Gastrocnemius medialis (tissue), 4 donors: ENCODE measurements at regions not wholly inside any gene's neighbourhood (a gene's known extent, or its start where the extent isn't known, plus 50 kb on each side); places are given as distances from the start of the nearest gene placed in this dataset.
A peak's percentile ranks its signal among the peaks of the same experiment; 100 is the strongest.

Experiments
- ATAC-seq, 2 donors: fragments of 150-250 bp; one replicate each; pipeline ENCODE4 v1.9.1; 2016
- DNase-seq, 2 donors: peaks; one replicate each; pipeline ENCODE4 v3.0.0-alpha.2; 2019
- H3K27ac ChIP-seq, 4 donors: fragments of 200-600 bp; sonication (generic); 1 replicate in 1 of 4; 2 replicates in 3 of 4; pipeline ENCODE4 v1.5.1; 2016 to 2018; ENCODE audit warnings: mild to moderate bottlenecking in 2 of 4, moderate library complexity in 1 of 4
- H3K27me3 ChIP-seq, 3 donors: fragments of 200-600 bp; sonication (generic) in 2 of 3; 1 replicate in 1 of 3; 2 replicates in 2 of 3; pipeline versions ENCODE4 v1.5.1 to v1.6.0; 2016 to 2019; ENCODE audit warnings: mild to moderate bottlenecking in 1 of 3, moderate library complexity in 1 of 3
- H3K36me3 ChIP-seq, 2 donors: fragments of 200-600 bp; sonication (generic) in 1 of 2; one replicate each; pipeline ENCODE4 v1.5.1; 2017 to 2018
- H3K4me1 ChIP-seq, 2 donors: fragments of 200-600 bp; sonication (generic) in 1 of 2; one replicate each; pipeline ENCODE4 v1.5.1; 2016 to 2017; ENCODE audit warnings: mild to moderate bottlenecking in 2 of 2
- H3K4me3 ChIP-seq, 4 donors: fragments of 200-600 bp; sonication (generic) in 3 of 4; 1 replicate in 1 of 4; 2 replicates in 3 of 4; pipeline ENCODE4 v1.5.1; 2016 to 2019; ENCODE audit warnings: mild to moderate bottlenecking in 2 of 4
- H3K9me3 ChIP-seq, 3 donors: fragments of 200-600 bp; sonication (generic) in 2 of 3; 1 replicate in 1 of 3; 2 replicates in 2 of 3; pipeline ENCODE4 v1.5.1; 2016 to 2019
- POLR2A ChIP-seq, 2 donors: fragments of 450-650 bp; IDR thresholded peaks; one replicate each; pipeline ENCODE4 v1.6.1; 2017; ENCODE audit warnings: antibody characterized with exemption in 2 of 2, mild to moderate bottlenecking in 2 of 2, moderate library complexity in 2 of 2
- in situ Hi-C, 4 donors: fragments of 200-750 bp; cut with MboI; loops; one replicate each; pipeline versions ENCODE4 v1.15.0 to v1.8.0; 2017; ENCODE audit warnings: low sequenced_read_pairs in 4 of 4
- intact Hi-C: fragments of 100-400 bp; cut with DNase I; formaldehyde crosslinking; loops from one replicate; pipeline ENCODE4 v1.15.1; 2023; ENCODE audit warnings: low total_unique reads
- TF ChIP-seq, protein P1 (sequence below), 5 experiments: fragments of 450-650 bp in 3 of 5; fragments of 200-600 bp in 2 of 5; sonication (generic) in 2 of 5; IDR thresholded peaks in 4 of 5; conservative IDR thresholded peaks in 1 of 5; 1 replicate in 4 of 5; 2 replicates in 1 of 5; pipeline ENCODE4 v1.5.1; 2016 to 2019; ENCODE audit warnings: antibody characterized with exemption in 5 of 5, mild to moderate bottlenecking in 3 of 5, moderate library complexity in 3 of 5

DNA sequence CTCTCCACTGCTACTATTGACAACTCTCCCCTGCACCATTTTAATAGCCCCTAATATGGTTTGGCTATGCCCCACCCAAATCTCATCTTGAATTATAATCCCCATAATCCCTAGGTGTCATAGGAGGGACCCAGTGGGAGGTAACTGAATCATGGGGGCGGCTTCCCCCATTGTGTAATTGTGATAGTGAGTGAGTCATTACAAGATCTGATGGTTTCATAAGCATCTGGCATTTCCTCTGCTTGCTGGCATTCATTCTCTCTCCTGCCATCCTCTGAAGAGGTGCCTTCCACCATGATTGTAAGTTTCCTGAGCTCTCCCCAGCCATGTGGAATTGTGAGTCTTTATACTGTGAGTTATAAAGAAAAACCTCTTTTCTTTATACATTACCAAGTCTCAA, 74.1 kb upstream of the TCF21 start:
- peak in 1 of 2 donors; percentile 22 for DNase-seq

DNA sequence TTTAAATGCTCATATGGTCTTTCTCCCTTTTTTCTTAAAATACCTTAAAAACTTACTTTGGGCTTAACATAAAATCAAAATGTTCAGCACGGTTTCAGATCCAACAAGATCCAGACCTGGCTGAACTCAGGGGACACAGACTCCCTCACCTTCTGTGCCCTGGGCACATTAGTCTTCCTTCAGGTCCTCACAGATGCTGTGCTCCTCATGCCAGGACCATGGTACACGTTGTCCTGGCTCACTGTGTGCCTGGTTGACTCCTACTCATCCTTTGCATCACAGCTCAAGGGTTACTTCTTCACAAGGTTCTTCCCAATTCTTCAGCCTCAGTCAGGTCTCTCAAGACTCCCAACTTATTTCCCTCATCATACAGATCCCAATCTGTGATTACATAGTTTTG, 73.6 kb upstream of the TCF21 start:
- H3K9me3 ChIP-seq: no peaks in the 10 kb centered on the region
- H3K36me3 ChIP-seq: no peaks in the 10 kb centered on the region
- DNase-seq: no peak
- H3K4me3 ChIP-seq: no peak overlapping the region
- TF ChIP-seq, protein P1, sequence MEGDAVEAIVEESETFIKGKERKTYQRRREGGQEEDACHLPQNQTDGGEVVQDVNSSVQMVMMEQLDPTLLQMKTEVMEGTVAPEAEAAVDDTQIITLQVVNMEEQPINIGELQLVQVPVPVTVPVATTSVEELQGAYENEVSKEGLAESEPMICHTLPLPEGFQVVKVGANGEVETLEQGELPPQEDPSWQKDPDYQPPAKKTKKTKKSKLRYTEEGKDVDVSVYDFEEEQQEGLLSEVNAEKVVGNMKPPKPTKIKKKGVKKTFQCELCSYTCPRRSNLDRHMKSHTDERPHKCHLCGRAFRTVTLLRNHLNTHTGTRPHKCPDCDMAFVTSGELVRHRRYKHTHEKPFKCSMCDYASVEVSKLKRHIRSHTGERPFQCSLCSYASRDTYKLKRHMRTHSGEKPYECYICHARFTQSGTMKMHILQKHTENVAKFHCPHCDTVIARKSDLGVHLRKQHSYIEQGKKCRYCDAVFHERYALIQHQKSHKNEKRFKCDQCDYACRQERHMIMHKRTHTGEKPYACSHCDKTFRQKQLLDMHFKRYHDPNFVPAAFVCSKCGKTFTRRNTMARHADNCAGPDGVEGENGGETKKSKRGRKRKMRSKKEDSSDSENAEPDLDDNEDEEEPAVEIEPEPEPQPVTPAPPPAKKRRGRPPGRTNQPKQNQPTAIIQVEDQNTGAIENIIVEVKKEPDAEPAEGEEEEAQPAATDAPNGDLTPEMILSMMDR (IDR thresholded peaks at IDR 0.05 in 4 of 5, conservative IDR thresholded peaks at IDR 0.05 in 1 of 5): no peak
- no peak for TF ChIP-seq POLR2A (IDR thresholded peaks at IDR 0.05)
- no peaks in the 10 kb centered on the region for H3K27me3 ChIP-seq
- peak overlapping the region in 2 of 4 donors; percentile 3 to 16 for H3K27ac ChIP-seq
- in situ Hi-C loops (loop anchor here in 1 of 4 donors (25.0 kb wide), 1 partner anchor 103 kb away; no protein-coding TSS in a partner anchor), intact Hi-C loops (no loop called here)
- H3K4me1 ChIP-seq: peaks cover 0 to 3% of the 10 kb centered on the region in 2 donors
- no peak for ATAC-seq

More for the DNA sequence above, 74.1 kb upstream of the TCF21 start:
- in situ Hi-C loops (loop anchor here in 1 of 4 donors (25.0 kb wide), 1 partner anchor 102 kb away; no protein-coding TSS in a partner anchor), intact Hi-C loops (no loop called here)
- TF ChIP-seq, protein P1 (IDR thresholded peaks at IDR 0.05 in 4 of 5, conservative IDR thresholded peaks at IDR 0.05 in 1 of 5): no peak
- TF ChIP-seq POLR2A (IDR thresholded peaks at IDR 0.05): no peak
- Histone ChIP-seq H3K4me3 (no peak overlapping the region), H3K4me1 (peaks cover 0 to 3% of the 10 kb centered on the region in 2 donors), H3K9me3 (no peaks in the 10 kb centered on the region), H3K27ac (no peak overlapping the region), H3K27me3 (no peaks in the 10 kb centered on the region), H3K36me3 (no peaks in the 10 kb centered on the region)
- peak; percentile 56 to 64 for ATAC-seq

DNA sequence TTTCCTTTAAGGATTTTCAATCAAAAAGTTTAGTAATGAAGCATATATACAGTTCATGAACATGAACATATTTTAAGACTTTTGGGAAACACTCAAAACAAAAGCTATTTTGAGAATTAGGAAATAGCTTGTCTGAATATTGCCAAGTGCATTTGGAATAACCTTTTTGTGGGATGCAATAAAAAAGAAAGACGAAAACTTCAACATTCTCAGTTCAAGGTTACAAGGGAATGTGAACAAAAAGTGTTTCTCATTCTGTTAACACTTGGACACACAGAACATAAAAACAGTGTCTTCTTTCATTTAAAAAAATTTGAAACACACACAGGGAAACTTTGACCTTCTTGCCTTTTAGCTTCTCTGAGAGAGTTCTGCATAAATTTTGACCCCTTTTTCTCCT, 72.7 kb upstream of the TCF21 start:
- TF ChIP-seq, protein P1 (IDR thresholded peaks at IDR 0.05 in 4 of 5, conservative IDR thresholded peaks at IDR 0.05 in 1 of 5): no peak
- no peak for TF ChIP-seq POLR2A (IDR thresholded peaks at IDR 0.05)
- Histone ChIP-seq H3K4me1 (peaks cover 0 to 3% of the 10 kb centered on the region in 2 donors), H3K9me3 (no peaks in the 10 kb centered on the region), H3K4me3 (no peak overlapping the region), H3K36me3 (no peaks in the 10 kb centered on the region), H3K27ac (no peak overlapping the region), H3K27me3 (no peaks in the 10 kb centered on the region)
- no peak for DNase-seq
- intact Hi-C loops (no loop called here), in situ Hi-C loops (loop anchor here in 1 of 4 donors (25.0 kb wide), 1 partner anchor 104 kb away; no protein-coding TSS in a partner anchor)
- no peak for ATAC-seq

DNA sequence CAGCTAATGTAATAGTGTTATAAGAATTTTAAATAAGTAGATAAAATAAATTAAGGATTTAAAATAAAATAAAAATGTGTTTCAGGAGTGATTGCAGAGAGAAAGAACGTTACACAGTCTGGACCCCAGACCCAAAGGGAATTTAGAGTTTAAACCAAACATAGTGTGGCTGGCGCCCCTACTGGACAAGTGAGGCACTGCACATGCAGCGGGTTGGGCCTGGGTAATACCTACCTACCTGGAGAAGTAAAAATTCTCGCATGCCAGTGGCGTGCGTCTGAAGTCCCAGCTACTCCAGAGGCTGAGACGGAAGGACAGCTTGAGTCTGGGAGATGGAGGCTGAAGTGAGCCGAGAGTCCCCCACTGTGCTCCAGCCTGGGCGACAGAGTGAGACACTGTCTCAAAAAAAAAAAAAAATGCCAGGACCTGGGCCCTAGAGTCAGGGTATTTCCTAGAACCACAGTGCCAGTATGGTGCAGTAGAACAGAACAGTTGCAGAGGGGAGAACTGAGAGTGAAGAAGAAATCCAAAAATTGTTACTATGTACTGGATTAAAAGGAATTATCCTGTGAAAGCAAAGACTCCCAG, 71.4 kb upstream of the TCF21 start:
- intact Hi-C loops (no loop called here), in situ Hi-C loops (loop anchor here in 1 of 4 donors (25.0 kb wide), 1 partner anchor 105 kb away; no protein-coding TSS in a partner anchor)
- no peak overlapping the region for H3K27ac ChIP-seq
- DNase-seq (no peak), ATAC-seq (no peak)
- H3K36me3 ChIP-seq: no peaks in the 10 kb centered on the region
- H3K9me3 ChIP-seq: no peaks in the 10 kb centered on the region
- TF ChIP-seq, protein P1 (IDR thresholded peaks at IDR 0.05 in 4 of 5, conservative IDR thresholded peaks at IDR 0.05 in 1 of 5): peak in 1 of 5 experiments; percentile 35
- TF ChIP-seq POLR2A (IDR thresholded peaks at IDR 0.05): no peak
- peaks cover 0 to 3% of the 10 kb centered on the region in 2 donors for H3K4me1 ChIP-seq
- H3K4me3 ChIP-seq: no peak overlapping the region
- no peaks in the 10 kb centered on the region for H3K27me3 ChIP-seq
